Neuron (in vitro differentiated cells): ENCODE measurements at regions not wholly inside any gene's neighbourhood (a gene's known extent, or its start where the extent isn't known, plus 50 kb on each side); places are given as distances from the start of the nearest gene placed in this dataset.

Source experiments
- H2AFZ ChIP-seq: one replicate; pipeline ENCODE4 v1.6.1; 2013; ENCODE audit warnings: low read depth, mild to moderate bottlenecking, inconsistent platforms, low read length, moderate library complexity
- H3K27me3 ChIP-seq: one replicate; pipeline ENCODE4 v1.6.1; 2013; ENCODE audit warnings: low read length; ENCODE audit not compliant: insufficient read depth
- H3K36me3 ChIP-seq: one replicate; pipeline ENCODE4 v1.6.1; 2013; ENCODE audit warnings: low read length; ENCODE audit not compliant: insufficient read depth
- H3K4me1 ChIP-seq: one replicate; pipeline ENCODE4 v1.6.1; 2013; ENCODE audit warnings: low read length; ENCODE audit not compliant: insufficient read depth
- H3K4me3 ChIP-seq: 2 replicates; pipeline ENCODE4 v1.5.1; 2013; ENCODE audit warnings: mild to moderate bottlenecking, low read length, moderate library complexity
- H3K9me3 ChIP-seq: one replicate; pipeline ENCODE4 v1.6.1; 2013; ENCODE audit warnings: low read length

DNA sequence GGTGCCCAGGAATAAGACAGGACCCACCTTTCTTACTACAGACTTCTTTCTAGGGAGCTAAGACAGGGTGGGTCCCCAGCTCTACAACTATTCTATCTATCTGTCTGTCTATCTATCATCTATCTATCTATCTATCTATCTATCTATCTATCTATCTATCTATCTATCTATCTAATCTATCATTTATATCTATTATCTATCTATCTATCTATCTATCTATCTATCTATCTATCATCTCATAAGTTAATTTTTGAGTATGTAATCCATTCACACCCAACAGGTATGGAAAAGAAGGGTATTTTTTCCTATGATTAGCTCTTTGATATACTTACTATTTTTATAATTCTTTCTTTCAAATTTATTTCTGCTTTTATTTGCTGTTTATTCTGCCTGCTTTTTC is 55.9 kb downstream of the BAMBI start:
- Histone ChIP-seq H3K27me3 (no peaks in the 10 kb centered on the region), H3K4me3 (no peak overlapping the region), H3K9me3 (peaks cover 2% of the 10 kb centered on the region), H3K4me1 (peaks cover 3% of the 10 kb centered on the region), H3K36me3 (no peaks in the 10 kb centered on the region), H2AFZ (no peak overlapping the region)

DNA sequence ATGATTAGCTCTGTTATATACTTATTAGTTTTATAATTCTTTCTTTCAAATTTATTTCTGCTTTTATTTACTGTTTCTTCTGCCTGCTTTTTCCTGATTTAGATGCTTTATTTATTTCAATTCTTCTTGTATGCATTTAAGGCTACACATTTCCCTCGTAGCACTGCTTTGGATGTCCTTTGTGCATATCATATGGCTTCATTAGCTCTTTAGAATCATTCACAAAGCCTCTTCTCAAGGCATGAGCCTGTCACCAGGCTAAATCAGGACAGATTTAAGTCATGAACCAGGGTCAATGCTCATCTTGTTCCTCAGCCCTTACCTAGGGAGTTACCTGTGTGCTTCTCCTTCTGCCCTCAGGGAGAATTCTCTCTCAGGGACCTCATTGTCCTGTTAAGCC is 56.3 kb downstream of the BAMBI start:
- no peaks in the 10 kb centered on the region for H3K36me3 ChIP-seq
- peaks cover 3% of the 10 kb centered on the region for H3K4me1 ChIP-seq
- H3K4me3 ChIP-seq, result no peak overlapping the region
- peaks cover 2% of the 10 kb centered on the region for H3K9me3 ChIP-seq
- H2AFZ ChIP-seq, result no peak overlapping the region
- peaks cover 3% of the 10 kb centered on the region for H3K27me3 ChIP-seq

DNA sequence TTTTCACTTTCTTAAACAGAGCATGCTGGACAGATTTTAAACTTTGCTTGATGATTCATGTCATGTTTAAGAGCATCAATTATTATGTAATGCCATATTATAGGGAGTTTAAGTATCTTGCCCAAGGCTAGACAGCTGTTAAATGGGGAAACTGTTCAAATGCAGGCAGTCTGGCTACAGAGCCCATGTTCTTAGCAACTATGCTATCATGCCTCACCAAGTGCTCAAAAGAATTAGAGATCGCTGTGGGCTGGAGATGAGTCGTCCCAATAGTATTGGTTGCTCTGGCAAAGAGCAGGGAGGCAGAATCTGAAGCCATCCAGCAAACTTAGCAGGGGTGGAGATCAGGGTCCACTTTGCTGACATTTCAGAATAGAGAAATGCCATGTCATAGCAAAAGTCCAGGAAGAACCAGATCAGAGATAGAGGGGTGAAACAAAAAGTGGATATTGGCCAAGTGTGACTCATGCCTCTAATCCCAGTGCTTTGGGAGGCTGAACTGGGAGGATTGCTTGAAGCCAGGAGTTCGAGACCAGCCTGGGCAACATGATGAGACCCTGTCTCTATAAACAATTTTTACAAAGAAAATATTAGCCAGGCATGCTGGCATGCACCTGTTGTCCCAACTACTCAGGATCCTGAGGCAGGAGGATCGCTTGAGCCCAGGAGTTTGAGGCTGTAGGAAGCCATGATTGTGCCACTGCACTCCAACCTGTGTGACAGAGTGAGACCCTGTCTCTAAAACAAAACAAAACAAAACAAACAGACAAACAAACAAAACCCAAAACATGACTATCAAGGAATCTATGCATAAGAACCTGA is 57.8 kb downstream of the BAMBI start:
- H3K36me3 ChIP-seq, result no peaks in the 10 kb centered on the region
- H3K4me1 ChIP-seq, result peaks cover 3% of the 10 kb centered on the region
- no peak overlapping the region for H2AFZ ChIP-seq
- peaks cover 6% of the 10 kb centered on the region for H3K27me3 ChIP-seq
- peaks cover 2% of the 10 kb centered on the region for H3K9me3 ChIP-seq
- no peak overlapping the region for H3K4me3 ChIP-seq

DNA sequence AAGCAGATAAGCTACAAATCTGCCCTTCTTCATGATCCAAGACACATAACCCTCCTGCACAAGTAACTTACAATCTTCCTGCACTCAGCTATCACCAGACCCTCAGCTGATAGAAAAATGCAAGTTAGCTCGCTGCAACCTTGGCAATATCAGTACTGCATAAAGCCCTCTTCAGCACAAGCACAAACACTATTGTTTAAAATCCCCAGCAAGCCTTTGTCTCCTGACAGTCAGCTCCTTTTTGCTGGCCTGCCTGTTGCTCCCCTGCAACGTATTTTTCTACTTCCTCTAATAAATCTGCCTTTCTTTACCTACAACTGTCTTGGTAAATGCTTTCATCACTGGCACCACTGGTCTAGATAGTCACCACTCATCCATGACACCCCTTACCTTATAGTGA is 59.8 kb downstream of the BAMBI start:
- Histone ChIP-seq H3K4me3 (no peak overlapping the region), H2AFZ (no peak overlapping the region), H3K36me3 (no peaks in the 10 kb centered on the region), H3K9me3 (peaks cover 2% of the 10 kb centered on the region), H3K4me1 (peaks cover 3% of the 10 kb centered on the region), H3K27me3 (peaks cover 6% of the 10 kb centered on the region)

DNA sequence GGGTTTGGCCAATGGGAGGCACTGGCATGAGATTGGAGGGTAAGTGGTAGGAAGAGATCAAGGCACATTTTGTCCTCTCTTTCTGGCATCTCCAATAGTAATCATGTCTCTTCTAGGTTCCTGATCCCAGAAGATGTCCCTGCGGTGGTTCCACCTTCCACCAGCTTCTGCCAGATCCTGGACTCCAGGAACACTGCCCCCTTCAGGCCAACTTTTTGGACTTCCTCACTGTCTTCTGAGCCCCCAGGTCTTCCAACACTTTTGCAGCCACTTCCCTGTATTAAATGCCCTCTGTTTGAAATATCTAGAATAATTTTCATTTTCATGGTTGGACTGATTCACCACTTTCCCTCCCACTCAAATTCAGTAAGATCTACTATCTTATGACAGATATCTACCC is 60.9 kb downstream of the BAMBI start:
- no peak overlapping the region for H3K4me3 ChIP-seq
- peaks cover 3% of the 10 kb centered on the region for H3K4me1 ChIP-seq
- peaks cover 6% of the 10 kb centered on the region for H3K27me3 ChIP-seq
- no peaks in the 10 kb centered on the region for H3K36me3 ChIP-seq
- peaks cover 2% of the 10 kb centered on the region for H3K9me3 ChIP-seq
- no peak overlapping the region for H2AFZ ChIP-seq

DNA sequence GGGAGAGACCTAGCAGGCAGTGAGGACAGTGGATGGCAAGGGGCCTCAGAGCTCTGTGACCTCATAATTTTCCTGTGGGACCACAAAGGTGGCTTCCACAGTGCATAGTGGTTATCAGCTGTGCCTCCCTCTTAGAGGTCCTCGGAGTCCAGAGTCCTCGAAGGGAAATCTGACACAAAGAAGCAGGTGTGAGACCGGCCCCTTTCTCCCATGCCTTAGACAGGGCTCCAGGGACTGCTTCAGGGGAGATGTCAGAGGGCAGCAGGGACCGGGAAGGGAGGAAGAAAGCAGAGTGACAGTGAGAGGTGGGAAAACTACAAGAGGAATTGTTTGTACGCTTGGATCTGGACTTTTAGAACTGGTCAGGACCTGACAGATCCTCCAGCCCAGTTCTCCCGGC is 66.3 kb downstream of the BAMBI start:
- no peaks in the 10 kb centered on the region for H3K4me1 ChIP-seq
- H3K4me3 ChIP-seq, result no peak overlapping the region
- H2AFZ ChIP-seq, result no peak overlapping the region
- H3K36me3 ChIP-seq, result no peaks in the 10 kb centered on the region
- H3K9me3 ChIP-seq, result no peaks in the 10 kb centered on the region
- peaks cover 7% of the 10 kb centered on the region for H3K27me3 ChIP-seq

DNA sequence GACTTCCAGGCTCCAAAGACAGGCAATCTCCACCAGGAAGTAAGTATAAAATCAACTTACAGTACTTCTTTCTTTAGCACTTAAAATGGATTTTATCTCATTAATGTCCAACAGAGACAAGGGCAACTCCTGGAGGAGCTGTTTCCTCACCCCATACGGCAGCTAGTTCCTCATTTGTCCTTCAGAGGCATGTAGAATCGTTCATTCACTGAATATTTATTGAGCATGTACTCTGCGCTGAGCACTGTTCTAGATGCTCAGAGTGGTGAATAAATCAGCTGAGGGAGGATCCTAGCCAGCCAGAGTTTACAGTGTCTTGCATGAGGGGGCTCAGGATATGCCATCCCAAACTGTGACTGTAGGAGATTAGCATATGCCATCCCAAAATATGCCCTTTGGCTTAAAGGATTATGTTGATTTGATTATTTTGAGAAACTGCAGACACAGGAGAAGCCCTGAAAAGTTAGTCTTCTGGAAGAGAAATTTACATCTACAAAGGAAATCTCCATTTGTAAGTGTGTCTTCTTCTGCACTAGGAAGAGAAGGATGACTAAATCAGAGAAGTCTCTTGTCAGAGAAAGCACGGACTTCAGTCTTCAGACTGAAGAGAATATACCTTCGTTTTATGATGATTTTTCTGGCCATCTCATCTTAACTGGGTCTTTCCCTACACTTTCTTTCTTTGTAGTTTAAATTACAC is 66.9 kb downstream of the BAMBI start:
- Histone ChIP-seq H3K36me3 (no peaks in the 10 kb centered on the region), H3K27me3 (peaks cover 4% of the 10 kb centered on the region), H3K4me3 (no peak overlapping the region), H3K4me1 (no peaks in the 10 kb centered on the region), H2AFZ (no peak overlapping the region), H3K9me3 (no peaks in the 10 kb centered on the region)

DNA sequence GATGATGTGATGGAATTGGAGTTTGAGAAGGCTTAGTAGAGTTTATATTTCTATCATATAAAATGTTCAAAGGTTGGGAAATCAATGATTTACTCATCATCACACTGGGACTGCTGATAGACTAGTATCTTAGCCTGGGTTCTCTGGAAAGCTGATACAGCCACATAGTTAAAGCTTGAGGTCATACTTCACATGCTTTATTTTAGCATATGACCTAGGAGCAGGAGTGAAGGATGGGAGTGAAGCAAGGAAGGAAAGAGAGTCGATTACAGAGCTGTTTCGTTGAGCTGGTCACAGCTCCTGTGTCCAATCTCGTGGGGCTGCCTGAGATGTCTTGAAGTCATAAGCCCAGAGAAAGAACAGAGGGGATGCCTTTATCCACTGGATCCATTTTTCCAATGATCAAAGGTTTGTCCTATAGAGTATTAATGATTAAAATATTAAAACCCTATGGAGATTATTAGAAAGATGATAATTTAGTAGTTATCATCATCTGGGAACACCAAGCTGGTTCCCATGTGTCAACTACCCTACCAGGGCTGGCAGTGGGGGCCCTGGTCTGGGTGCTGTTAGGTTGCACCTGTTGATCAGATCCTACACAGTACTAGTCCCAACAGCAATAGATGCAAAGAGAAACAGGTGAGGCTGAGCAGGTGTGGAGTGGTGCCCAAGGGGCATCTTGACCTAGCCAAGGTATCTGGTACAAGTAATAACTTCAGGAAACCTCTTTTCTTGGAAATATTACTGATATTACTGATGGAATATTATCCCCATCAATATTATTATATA is 77.8 kb downstream of the BAMBI start:
- Histone ChIP-seq H3K36me3 (no peaks in the 10 kb centered on the region), H3K4me3 (no peak overlapping the region), H3K4me1 (no peaks in the 10 kb centered on the region), H3K27me3 (no peaks in the 10 kb centered on the region), H2AFZ (no peak overlapping the region), H3K9me3 (no peaks in the 10 kb centered on the region)

DNA sequence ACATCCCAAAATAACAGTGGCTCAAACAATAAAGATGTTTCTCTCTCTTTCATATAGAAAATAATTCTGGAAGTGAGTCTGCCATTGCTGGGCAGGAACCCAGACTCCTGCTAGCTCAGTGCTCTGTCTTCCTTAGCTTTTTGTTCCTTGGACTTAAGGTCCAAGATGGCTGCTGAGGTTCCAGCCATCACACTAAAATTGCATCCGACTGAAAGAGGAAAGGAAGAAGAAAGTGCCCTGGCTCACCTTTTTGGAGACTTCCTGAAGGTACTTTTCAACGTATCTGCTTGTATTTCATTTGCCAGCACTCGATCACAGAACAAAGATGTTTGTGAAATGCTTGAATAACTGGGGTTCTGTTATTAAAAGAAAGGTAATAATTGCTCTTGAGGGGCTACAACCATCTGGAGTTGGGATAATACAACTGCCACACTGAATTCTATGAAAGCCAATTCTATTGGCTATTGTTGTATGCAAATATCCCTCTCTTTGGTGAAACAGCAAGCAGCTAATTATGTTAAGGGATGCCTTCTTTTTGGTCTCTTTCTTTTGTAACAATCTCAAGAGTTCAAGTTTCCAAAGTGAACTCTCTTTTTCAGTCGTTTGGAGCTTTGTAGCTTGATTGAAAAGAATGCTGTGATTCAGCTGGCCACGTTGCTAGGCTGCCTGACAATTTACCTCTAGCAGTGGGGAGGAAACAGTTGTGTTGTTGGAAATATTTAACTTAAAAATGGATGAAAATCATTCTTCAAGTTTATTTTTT is 83.9 kb downstream of the BAMBI start:
- Histone ChIP-seq H3K9me3 (peaks cover 2% of the 10 kb centered on the region), H3K36me3 (no peaks in the 10 kb centered on the region), H3K4me1 (peaks cover 26% of the 10 kb centered on the region), H3K27me3 (no peaks in the 10 kb centered on the region), H3K4me3 (peak overlapping the region; percentile 8), H2AFZ (no peak overlapping the region)

DNA sequence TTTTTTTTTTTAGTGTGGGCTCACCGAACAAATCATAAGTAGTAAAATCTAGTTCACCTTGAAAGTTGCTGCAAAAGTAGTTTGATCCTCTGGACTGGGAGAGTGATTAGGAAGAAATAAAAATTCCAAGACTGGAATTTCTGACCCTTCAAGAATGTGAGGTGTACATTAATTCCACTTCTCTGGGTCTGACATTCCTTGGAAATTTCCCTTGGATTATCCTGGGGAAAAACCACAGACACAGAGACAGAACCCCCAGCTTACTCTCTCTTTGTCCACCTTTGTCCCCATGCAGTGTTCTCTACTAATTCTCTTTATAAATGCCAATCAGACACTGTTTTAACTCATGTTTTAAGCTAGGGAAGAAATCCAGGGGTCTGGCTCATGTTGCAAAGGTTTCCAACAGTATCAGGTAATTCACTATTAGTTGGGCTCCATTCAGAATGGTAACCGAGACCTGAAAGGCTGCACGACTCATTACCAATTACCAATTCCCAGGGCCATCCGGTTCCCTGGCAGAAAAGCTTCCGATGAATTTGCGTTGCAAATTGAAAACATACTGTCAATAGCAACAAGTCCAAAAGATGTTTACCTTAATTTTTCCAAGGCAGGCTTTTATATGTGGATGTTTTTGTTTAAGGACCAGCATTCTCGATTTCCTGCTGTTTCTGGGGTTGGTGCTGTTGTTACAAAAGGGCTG is 86.3 kb downstream of the BAMBI start:
- Histone ChIP-seq H3K9me3 (peaks cover 2% of the 10 kb centered on the region), H3K4me3 (no peak overlapping the region), H3K4me1 (peaks cover 33% of the 10 kb centered on the region), H2AFZ (peak overlapping the region; percentile 62), H3K36me3 (no peaks in the 10 kb centered on the region), H3K27me3 (no peaks in the 10 kb centered on the region)

DNA sequence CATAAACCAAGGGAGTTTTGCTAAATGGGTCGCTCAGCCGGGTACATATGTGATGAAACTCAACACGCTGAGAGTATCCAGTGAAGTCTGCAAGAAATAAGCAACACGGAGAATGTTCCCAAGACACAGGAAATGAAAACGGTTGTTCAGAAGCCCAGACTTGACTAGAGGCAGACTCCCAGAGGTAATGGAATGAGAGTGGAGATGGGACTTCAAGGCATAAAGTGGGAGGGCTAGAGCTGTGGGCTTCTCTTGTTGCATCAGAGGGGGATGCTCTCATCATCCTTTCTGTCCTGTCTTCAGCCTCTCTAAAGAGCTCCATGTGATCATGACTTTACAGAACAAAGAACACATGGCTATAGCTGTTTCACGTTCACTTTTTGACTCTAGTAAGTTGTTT is 88.3 kb downstream of the BAMBI start:
- Histone ChIP-seq H3K27me3 (no peaks in the 10 kb centered on the region), H3K9me3 (peaks cover 2% of the 10 kb centered on the region), H3K4me3 (no peak overlapping the region), H3K36me3 (no peaks in the 10 kb centered on the region), H2AFZ (no peak overlapping the region), H3K4me1 (peaks cover 33% of the 10 kb centered on the region)

DNA sequence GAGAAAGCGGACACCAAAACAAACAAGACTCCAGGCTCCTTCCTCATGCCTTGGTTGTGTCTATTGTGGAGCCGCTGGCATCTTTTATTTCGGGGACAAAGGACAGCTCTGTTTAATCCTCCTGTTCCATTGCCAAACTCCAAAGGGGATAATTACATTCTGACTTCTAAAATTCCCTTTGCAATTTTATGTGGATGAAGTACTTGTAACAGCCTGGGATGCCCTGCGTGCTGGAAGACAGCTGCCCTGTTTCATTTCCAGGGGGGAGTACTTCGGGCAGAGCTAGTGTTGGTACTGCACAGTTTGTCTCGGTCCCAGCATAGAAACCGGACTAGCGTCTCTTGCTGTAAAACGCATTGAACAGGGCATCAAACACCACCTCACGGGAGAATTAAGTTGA is 90.9 kb downstream of the BAMBI start:
- Histone ChIP-seq H3K9me3 (peaks cover 5% of the 10 kb centered on the region), H3K36me3 (no peaks in the 10 kb centered on the region), H3K27me3 (no peaks in the 10 kb centered on the region), H3K4me1 (peaks cover 17% of the 10 kb centered on the region), H3K4me3 (no peak overlapping the region), H2AFZ (no peak overlapping the region)
